H1 (cell line): ENCODE measurements at regions not wholly inside any gene's neighbourhood (a gene's known extent, or its start where the extent isn't known, plus 50 kb on each side); places are given as distances from the start of the nearest gene placed in this dataset.

Experiments used
- CTCF ChIA-PET: fragments of 300-600 bp; sonication (Branson Sonifier 250); formaldehyde crosslinking; loops from one replicate; lab custom pipeline; 2021; ENCODE audit not compliant: partially characterized antibody; lab: Charles Lee
- POLR2A ChIA-PET: fragments of 300-600 bp; sonication (Branson Sonifier 250); formaldehyde crosslinking; loops from one replicate; lab custom pipeline; 2021; ENCODE audit warnings: inconsistent platforms; ENCODE audit not compliant: partially characterized antibody; lab: Charles Lee
- DNase-seq, 2 experiments: peaks; one replicate each; pipeline versions ENCODE4 v3.0.0 to v3.0.0-alpha.2; 2010 to 2022; ENCODE audit warnings: low spot score in 2 of 2, low read depth in 1 of 2, mixed read lengths in 1 of 2
- FAIRE-seq: peaks from 2 replicates; lab custom pipeline; 2011; peaks lifted over from hg19 to GRCh38; lab: Jason Lieb, UNC
- H2AFZ ChIP-seq: 2 replicates; pipeline ENCODE4 v1.8.1; 2012; ENCODE audit warnings: low read length, inconsistent platforms
- H2AK5ac ChIP-seq: 2 replicates; pipeline ENCODE4 v1.6.1; 2013; ENCODE audit warnings: low read depth, low read length
- H2BK120ac ChIP-seq: replicated peaks from 2 replicates; pipeline ENCODE3; 2013; ENCODE audit warnings: low read depth, low read length, inconsistent platforms
- H2BK12ac ChIP-seq: 2 replicates; pipeline ENCODE4 v1.6.1; 2013; ENCODE audit warnings: low read depth, low read length
- H2BK15ac ChIP-seq: 2 replicates; pipeline ENCODE4 v1.6.1; 2013; ENCODE audit warnings: low read length
- H2BK20ac ChIP-seq: 2 replicates; pipeline ENCODE4 v1.6.1; 2013; ENCODE audit warnings: low read length
- H2BK5ac ChIP-seq: 2 replicates; pipeline ENCODE4 v1.6.1; 2013; ENCODE audit warnings: low read depth, low read length
- H3K14ac ChIP-seq: 2 replicates; pipeline ENCODE4 v1.6.1; 2013; ENCODE audit warnings: inconsistent platforms; ENCODE audit not compliant: insufficient read length
- H3K18ac ChIP-seq: 2 replicates; pipeline ENCODE4 v1.6.1; 2013; ENCODE audit warnings: low read length; ENCODE audit errors: extremely low read depth
- H3K23ac ChIP-seq: 2 replicates; pipeline ENCODE4 v1.6.1; 2013; ENCODE audit warnings: inconsistent platforms; ENCODE audit not compliant: insufficient read length
- H3K23me2 ChIP-seq: 2 replicates; pipeline ENCODE4 v1.6.1; 2013; ENCODE audit warnings: low read depth, low read length
- H3K27ac ChIP-seq: 2 replicates; pipeline ENCODE4 v1.6.1; 2011; ENCODE audit warnings: low read depth, low read length, inconsistent platforms
- H3K27me3 ChIP-seq, 4 experiments: replicated peaks in 1 of 4; 1 replicate in 1 of 4; 2 replicates in 3 of 4; pipeline versions ENCODE4 v1.6.1 to v1.8.1; 2011 to 2013; ENCODE audit warnings: low read length in 3 of 4, mild to moderate bottlenecking in 3 of 4, inconsistent platforms in 2 of 4, mixed read lengths in 2 of 4, moderate library complexity in 1 of 4; ENCODE audit not compliant: control insufficient read depth in 3 of 4, insufficient read depth in 3 of 4; ENCODE audit errors: extremely low read depth in 1 of 4
- H3K36me3 ChIP-seq, 4 experiments: 2 replicates each; pipeline versions ENCODE4 v1.6.1 to v1.8.1; 2011 to 2013; ENCODE audit warnings: mild to moderate bottlenecking in 4 of 4, low read length in 3 of 4, moderate library complexity in 2 of 4, control low read depth in 1 of 4, inconsistent platforms in 1 of 4; ENCODE audit not compliant: insufficient read depth in 4 of 4, control insufficient read depth in 2 of 4
- H3K4ac ChIP-seq: replicated peaks from 2 replicates; pipeline ENCODE3; 2013; ENCODE audit warnings: low read length, low read depth, mixed read lengths, inconsistent platforms; ENCODE audit not compliant: insufficient read length
- H3K4me1 ChIP-seq, 4 experiments: replicated peaks in 1 of 4; 1 replicate in 1 of 4; 2 replicates in 3 of 4; pipeline versions ENCODE4 v1.6.1 to v1.8.1; 2011 to 2013; ENCODE audit warnings: low read length in 3 of 4, inconsistent platforms in 2 of 4, mixed read lengths in 1 of 4; ENCODE audit not compliant: insufficient read depth in 4 of 4, control insufficient read depth in 3 of 4
- H3K4me2 ChIP-seq, 2 experiments: 2 replicates each; pipeline versions ENCODE4 v1.6.1 to v1.8.1; 2011 to 2013; ENCODE audit warnings: low read depth in 2 of 2, low read length in 2 of 2, control low read depth in 1 of 2, inconsistent platforms in 1 of 2, mild to moderate bottlenecking in 1 of 2; ENCODE audit not compliant: insufficient read depth in 1 of 2
- H3K4me3 ChIP-seq, 4 experiments: fragments of 200-600, 300-600 bp in 1 of 4; sonication (generic), shearing (Covaris generic), sonication (Bioruptor Twin) in 1 of 4; 2 replicates each; pipeline versions ENCODE4 v1.5.1 to v1.8.1; 2011 to 2016; ENCODE audit warnings: low read length in 4 of 4, low read depth in 3 of 4, control low read depth in 2 of 4, inconsistent platforms in 2 of 4, mild to moderate bottlenecking in 2 of 4, mixed read lengths in 1 of 4, moderate library complexity in 1 of 4; ENCODE audit not compliant: insufficient read depth in 2 of 4; ENCODE audit errors: extremely low read depth in 1 of 4
- H3K56ac ChIP-seq: replicated peaks from 2 replicates; pipeline ENCODE3; 2013; ENCODE audit warnings: low read depth, mild to moderate bottlenecking, mixed read lengths, low read length, inconsistent platforms; ENCODE audit not compliant: insufficient read length
- H3K79me1 ChIP-seq: 2 replicates; pipeline ENCODE4 v1.6.1; 2013; ENCODE audit warnings: low read depth, low read length, control low read depth
- H3K79me2 ChIP-seq, 2 experiments: 2 replicates each; pipeline versions ENCODE4 v1.6.1 to v1.8.1; 2012 to 2013; ENCODE audit warnings: low read length in 2 of 2, mild to moderate bottlenecking in 2 of 2, inconsistent platforms in 1 of 2; ENCODE audit not compliant: insufficient read depth in 2 of 2, control insufficient read depth in 1 of 2
- H3K9ac ChIP-seq, 4 experiments: replicated peaks in 1 of 4; 1 replicate in 1 of 4; 2 replicates in 3 of 4; pipeline versions ENCODE4 v1.6.1 to v1.8.1; 2011 to 2013; ENCODE audit warnings: low read depth in 3 of 4, low read length in 3 of 4, control low read depth in 2 of 4, mild to moderate bottlenecking in 2 of 4, moderate library complexity in 2 of 4, inconsistent platforms in 1 of 4; ENCODE audit errors: extremely low read depth in 1 of 4
- H3K9me3 ChIP-seq, 2 experiments: 2 replicates each; pipeline versions ENCODE4 v1.6.1 to v1.8.1; 2012 to 2013; ENCODE audit warnings: mild to moderate bottlenecking in 2 of 2, moderate library complexity in 2 of 2, control low read depth in 1 of 2, inconsistent platforms in 1 of 2, low read depth in 1 of 2, low read length in 1 of 2, mixed read lengths in 1 of 2; ENCODE audit not compliant: insufficient read depth in 2 of 2
- H4K20me1 ChIP-seq, 2 experiments: replicated peaks in 1 of 2; 2 replicates each; pipeline versions ENCODE3 to v1.8.1; 2011 to 2013; ENCODE audit warnings: inconsistent platforms in 2 of 2, low read length in 2 of 2, mild to moderate bottlenecking in 1 of 2; ENCODE audit not compliant: insufficient read depth in 2 of 2, control insufficient read depth in 1 of 2
- H4K5ac ChIP-seq: 2 replicates; pipeline ENCODE4 v1.6.1; 2013; ENCODE audit warnings: low read length, low read depth, mixed read lengths, inconsistent platforms; ENCODE audit not compliant: insufficient read length
- H4K8ac ChIP-seq: 2 replicates; pipeline ENCODE4 v1.8.0; 2013; ENCODE audit warnings: mild to moderate bottlenecking, moderate library complexity, low read length, inconsistent platforms; ENCODE audit not compliant: insufficient read depth; ENCODE audit errors: extremely low read depth
- H4K91ac ChIP-seq: replicated peaks from 2 replicates; pipeline ENCODE3; 2013; ENCODE audit warnings: low read length, mixed read lengths, inconsistent platforms; ENCODE audit not compliant: insufficient read length
- CREB1 ChIP-seq: IDR thresholded peaks from 2 replicates; pipeline ENCODE4 v1.6.1; 2012; ENCODE audit warnings: inconsistent platforms
- FOSL1 ChIP-seq: IDR thresholded peaks from 2 replicates; pipeline ENCODE4 v1.6.1; 2011; ENCODE audit warnings: mild to moderate bottlenecking, low read depth, low read length, moderate library complexity; ENCODE audit not compliant: insufficient read depth
- HDAC6 ChIP-seq: IDR thresholded peaks from one replicate; pipeline ENCODE4 v1.7.1; 2012; ENCODE audit warnings: low read depth, mild to moderate bottlenecking, inconsistent platforms, low read length, moderate library complexity
- KDM1A ChIP-seq: fragments of 200-600, 300-600 bp; sonication (generic); IDR thresholded peaks from 2 replicates; pipeline ENCODE4 v1.7.1; 2016; ENCODE audit warnings: mild to moderate bottlenecking, low read length, borderline replicate concordance
- MAFK ChIP-seq: IDR thresholded peaks from 2 replicates; pipeline ENCODE4 v1.6.1; 2012; ENCODE audit warnings: low read depth, mild to moderate bottlenecking, improper control_type of control experiment, low read length
- RFX5 ChIP-seq: IDR thresholded peaks from 2 replicates; pipeline ENCODE4 v1.6.1; 2011; ENCODE audit warnings: low read depth, low read length, improper control_type of control experiment, borderline replicate concordance
- RNF2 ChIP-seq: fragments of 200-900, 300-1000 bp; sonication (generic); IDR thresholded peaks from 2 replicates; pipeline ENCODE4 v1.7.1; 2016; ENCODE audit warnings: borderline replicate concordance, low read depth, mild to moderate bottlenecking, antibody characterized with exemption, low read length; ENCODE audit not compliant: poor library complexity, severe bottlenecking; ENCODE audit errors: missing control alignments
- SIRT6 ChIP-seq: IDR thresholded peaks from one replicate; pipeline ENCODE4 v1.7.1; 2012; ENCODE audit warnings: low read length, inconsistent platforms
- YY1 ChIP-seq: IDR thresholded peaks from 2 replicates; pipeline ENCODE4 v1.6.1; 2011; ENCODE audit warnings: low read depth, mild to moderate bottlenecking, low read length
- WGBS, 2 experiments: shearing (Covaris generic) in 1 of 2; methylation state at CpG; one replicate each; pipeline versions ENCODE4 v1.1.6 to v1.1.7; 2013 to 2015; ENCODE audit warnings: low lambda C conversion rate in 2 of 2, mixed read lengths in 2 of 2, inconsistent platforms in 1 of 2, low coverage in 1 of 2, missing lambda C conversion rate in 1 of 2; ENCODE audit not compliant: insufficient replicate concordance in 2 of 2, insufficient coverage in 1 of 2, insufficient read length in 1 of 2; ENCODE audit errors: extremely low coverage in 1 of 2, missing lambda C conversion rate in 1 of 2; 5-methylcytosine and 5-hydroxymethylcytosine counted together

DNA sequence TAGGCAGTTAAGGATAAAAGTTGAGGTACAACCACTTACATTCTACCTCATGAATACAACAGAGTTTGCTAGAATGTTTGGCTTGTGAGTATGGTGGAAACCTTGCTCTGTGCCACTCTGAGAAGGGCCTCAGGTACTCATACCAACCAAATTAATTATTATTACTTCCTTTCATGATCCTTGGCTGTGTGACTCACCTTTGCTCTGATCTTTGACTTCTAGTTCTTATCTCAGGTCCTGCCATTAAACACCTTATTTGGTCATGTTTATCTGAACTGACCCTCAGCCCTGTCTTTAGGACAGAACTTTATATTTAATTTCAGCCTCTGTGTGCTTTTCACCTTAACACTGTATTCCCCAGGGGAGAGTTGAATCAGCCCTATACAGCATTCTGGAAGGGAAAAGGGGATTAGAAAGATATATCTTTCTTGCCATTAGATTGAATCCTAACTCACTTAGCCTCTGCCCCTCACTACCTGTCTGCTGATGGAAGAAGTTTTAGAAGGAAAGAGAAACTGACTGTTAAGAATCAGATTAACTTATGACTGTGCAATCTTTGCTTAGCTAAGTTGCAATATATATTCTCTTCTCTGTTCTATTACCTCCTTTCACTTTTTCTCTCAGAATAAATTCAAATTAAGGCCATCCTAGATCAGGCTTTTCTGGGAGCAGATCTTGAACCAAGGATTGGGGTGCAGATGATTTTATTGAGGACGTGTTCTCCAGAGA is 260.4 kb upstream of the DPYD start:
- ChIA-PET POLR2A (no interaction called here), CTCF (no interaction called here)
- no peaks in the 10 kb centered on the region for H3K36me3 ChIP-seq
- no peak overlapping the region for H2AK5ac ChIP-seq
- no peak overlapping the region for H2BK120ac ChIP-seq
- no peak overlapping the region for H3K56ac ChIP-seq
- FAIRE-seq: no peak
- H3K9me3 ChIP-seq: no peaks in the 10 kb centered on the region
- no peaks in the 10 kb centered on the region for H3K79me2 ChIP-seq
- H3K23me2 ChIP-seq: no peaks in the 10 kb centered on the region
- H4K5ac ChIP-seq: no peak overlapping the region
- no peak overlapping the region for H3K23ac ChIP-seq
- H3K79me1 ChIP-seq: no peaks in the 10 kb centered on the region
- no peak overlapping the region for H2BK20ac ChIP-seq
- no peaks in the 10 kb centered on the region for H3K4me1 ChIP-seq
- no peak overlapping the region for H3K4me2 ChIP-seq
- no peak overlapping the region for H2BK12ac ChIP-seq
- no peak overlapping the region for H3K27ac ChIP-seq
- no peak overlapping the region for H3K4ac ChIP-seq
- H2AFZ ChIP-seq: no peak overlapping the region
- no peaks in the 10 kb centered on the region for H3K27me3 ChIP-seq
- no peak overlapping the region for H3K4me3 ChIP-seq
- H3K9ac ChIP-seq: no peak overlapping the region
- no peak for TF ChIP-seq RNF2
- TF ChIP-seq MAFK: no peak
- no peak for TF ChIP-seq RFX5
- no peak for TF ChIP-seq YY1
- no peak for TF ChIP-seq FOSL1
- TF ChIP-seq HDAC6: no peak
- no peak for TF ChIP-seq KDM1A
- TF ChIP-seq CREB1: no peak
- TF ChIP-seq SIRT6: no peak
- no peak overlapping the region for H4K8ac ChIP-seq
- H3K18ac ChIP-seq: no peak overlapping the region
- H2BK5ac ChIP-seq: no peak overlapping the region
- H4K20me1 ChIP-seq: no peaks in the 10 kb centered on the region
- 100% methylated on average over 1 of the region's 1 CpG; no CpG with 5 or more reads in 1 of the 2 experiments for WGBS, 2 experiments
- no peak for DNase-seq
- no peak overlapping the region for H3K14ac ChIP-seq
- no peak overlapping the region for H4K91ac ChIP-seq
- no peak overlapping the region for H2BK15ac ChIP-seq
